GM18499 (cell line): ENCODE measurements at regions not wholly inside any gene's neighbourhood (a gene's known extent, or its start where the extent isn't known, plus 50 kb on each side); places are given as distances from the start of the nearest gene placed in this dataset.

Experiments used
- ATAC-seq: cut with Tn5 transposase; IDR thresholded peaks from one replicate; pipeline ENCODE4 v1.9.1; 2021; ENCODE audit warnings: moderate number of reproducible peaks; ENCODE audit not compliant: insufficient read depth, unreplicated experiment

GRCh38 chr15:46735115-46735514 is 982.2 kb upstream of the SEMA6D start:
- no peak for ATAC-seq

GRCh38 chr15:46751303-46751702 is 966.0 kb upstream of the SEMA6D start:
- no peak for ATAC-seq

GRCh38 chr15:46753946-46754345 is 963.4 kb upstream of the SEMA6D start:
- ATAC-seq, result no peak

- ATAC-seq, result no peak
Observed at GRCh38 chr15:46763091-46763490, 954.2 kb upstream of the SEMA6D start.

- no peak for ATAC-seq
Observed at GRCh38 chr15:46764851-46765250, 952.5 kb upstream of the SEMA6D start.

GRCh38 chr15:46766021-46766420 is 951.3 kb upstream of the SEMA6D start:
- ATAC-seq, result no peak

- ATAC-seq, result no peak
Observed at GRCh38 chr15:46768287-46768686, 949.0 kb upstream of the SEMA6D start.

- no peak for ATAC-seq
Observed at GRCh38 chr15:46773016-46773415, 944.3 kb upstream of the SEMA6D start.

GRCh38 chr15:46778876-46779275 is 938.4 kb upstream of the SEMA6D start:
- ATAC-seq, result no peak

GRCh38 chr15:46786590-46787285 is 930.6 kb upstream of the SEMA6D start:
- ATAC-seq, result no peak

GRCh38 chr15:46795685-46796084 is 921.6 kb upstream of the SEMA6D start:
- no peak for ATAC-seq

- no peak for ATAC-seq
Observed at GRCh38 chr15:46808834-46809233, 908.5 kb upstream of the SEMA6D start.

- no peak for ATAC-seq
Observed at GRCh38 chr15:46815240-46815639, 902.1 kb upstream of the SEMA6D start.

- no peak for ATAC-seq
Observed at GRCh38 chr15:46815765-46816164, 901.5 kb upstream of the SEMA6D start.

- ATAC-seq, result no peak
Observed at GRCh38 chr15:46848704-46849103, 868.6 kb upstream of the SEMA6D start.

- ATAC-seq, result no peak
Observed at GRCh38 chr15:46853600-46853999, 863.7 kb upstream of the SEMA6D start.

GRCh38 chr15:46854564-46854963 is 862.7 kb upstream of the SEMA6D start:
- no peak for ATAC-seq

- ATAC-seq, result no peak
Observed at GRCh38 chr15:46855388-46855787, 861.9 kb upstream of the SEMA6D start.

- ATAC-seq, result no peak
Observed at GRCh38 chr15:46856839-46857502, 860.3 kb upstream of the SEMA6D start.

GRCh38 chr15:46858150-46858549 is 859.2 kb upstream of the SEMA6D start:
- no peak for ATAC-seq

- no peak for ATAC-seq
Observed at GRCh38 chr15:46861796-46862195, 855.5 kb upstream of the SEMA6D start.

- ATAC-seq, result no peak
Observed at GRCh38 chr15:46865155-46865554, 852.1 kb upstream of the SEMA6D start.
